BE2C (cell line): ENCODE measurements at regions not wholly inside any gene's neighbourhood (a gene's known extent, or its start where the extent isn't known, plus 50 kb on each side); places are given as distances from the start of the nearest gene placed in this dataset.

Experiments used
- DNase-seq: peaks from one replicate; pipeline ENCODE4 v3.0.0-alpha.2; 2020
- H3K27me3 ChIP-seq: fragments of 250-450 bp; sonication (Bioruptor Pico); 2 replicates; pipeline ENCODE4 v1.5.1; 2020; ENCODE audit warnings: mild to moderate bottlenecking
- H3K36me3 ChIP-seq: fragments of 250-450 bp; sonication (Bioruptor Pico); 2 replicates; pipeline ENCODE4 v1.5.1; 2020; ENCODE audit warnings: mild to moderate bottlenecking
- H3K4me1 ChIP-seq: fragments of 250-450 bp; sonication (Bioruptor Pico); 2 replicates; pipeline ENCODE4 v1.5.1; 2020
- H3K4me3 ChIP-seq: 2 replicates; pipeline ENCODE4 v1.5.1; 2011; ENCODE audit warnings: low read depth, low read length
- H3K9me3 ChIP-seq: fragments of 250-450 bp; sonication (Bioruptor Pico); 2 replicates; pipeline ENCODE4 v1.5.1; 2020
- CTCF ChIP-seq: IDR thresholded peaks from 2 replicates; pipeline ENCODE4 v1.5.1; 2012; ENCODE audit warnings: mild to moderate bottlenecking, low read depth, low read length

DNA sequence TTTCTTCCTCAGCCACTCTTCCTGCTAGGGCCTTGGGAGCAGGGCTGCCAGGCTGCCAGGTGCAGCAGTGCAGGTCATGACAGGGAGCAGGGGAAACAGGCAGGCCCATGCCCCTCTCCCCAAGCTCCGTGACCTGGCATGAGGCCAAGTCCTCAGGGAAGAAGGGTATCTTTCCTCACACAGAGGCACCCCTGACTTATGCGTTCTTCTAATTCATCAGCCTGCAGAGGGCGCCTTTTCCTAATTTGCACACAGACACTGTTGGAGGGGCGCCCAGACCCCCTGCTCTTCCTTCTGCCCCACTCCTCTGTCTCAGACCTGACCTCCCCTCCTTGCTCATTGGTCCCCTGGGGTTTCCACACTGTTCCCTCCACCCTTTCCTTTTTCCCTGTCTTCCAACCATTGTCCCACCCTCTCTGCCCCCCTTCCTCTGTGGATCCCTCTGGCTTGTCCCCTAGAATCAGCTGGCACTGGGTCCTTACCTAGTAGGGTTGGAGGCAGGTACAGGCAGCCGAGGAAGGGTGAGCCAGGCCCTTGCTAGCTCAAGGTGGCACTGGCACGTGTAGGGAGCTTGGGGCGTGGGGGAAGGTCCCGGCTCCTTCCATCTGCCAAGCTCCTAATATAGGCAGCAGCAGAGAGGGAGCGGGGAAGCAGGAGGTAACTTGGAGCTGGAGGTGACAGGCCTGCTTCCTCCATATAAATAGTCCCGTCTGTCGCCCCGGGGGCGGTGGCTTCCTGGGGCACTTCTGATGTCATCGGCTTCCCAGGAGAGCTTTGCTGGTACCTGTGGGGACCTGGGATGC lies 154.9 kb upstream of the MLN start:
- no peaks in the 10 kb centered on the region for H3K27me3 ChIP-seq

DNA sequence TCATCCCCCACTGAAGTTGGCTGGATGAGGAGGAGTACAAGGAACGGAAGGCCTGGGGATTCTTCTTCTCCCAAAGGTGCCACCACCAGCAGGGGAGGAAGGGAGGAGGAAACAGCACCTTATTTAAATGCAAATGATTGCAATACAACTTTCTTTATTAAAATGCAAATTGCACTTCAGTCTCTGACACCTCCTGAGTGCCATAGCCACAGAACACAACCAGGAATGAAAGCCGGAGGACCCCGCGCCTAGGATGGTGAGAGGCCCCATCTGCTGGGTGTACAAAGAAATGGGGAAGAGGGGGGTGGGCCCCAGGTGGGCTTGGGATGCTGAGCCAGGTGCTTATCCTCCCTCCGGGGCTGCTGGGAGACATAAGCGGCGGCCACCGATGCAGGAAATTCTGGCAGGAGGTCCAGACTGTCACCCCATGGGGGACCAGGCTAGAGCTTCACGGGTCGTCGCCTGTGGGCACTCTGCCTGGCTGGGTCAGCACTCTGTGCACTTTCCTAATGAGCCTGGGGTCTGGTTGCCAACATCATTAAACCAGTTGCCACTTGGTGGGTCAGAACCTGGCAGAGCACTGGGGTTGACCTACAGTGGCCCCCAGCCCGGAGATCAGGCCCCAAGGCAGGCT lies 154.2 kb upstream of the MLN start:
- H3K4me1 ChIP-seq, result no peaks in the 10 kb centered on the region
- DNase-seq, result no peak
- no peaks in the 10 kb centered on the region for H3K9me3 ChIP-seq
- no peak for TF ChIP-seq CTCF
- no peak overlapping the region for H3K4me3 ChIP-seq
- no peaks in the 10 kb centered on the region for H3K36me3 ChIP-seq
- H3K27me3 ChIP-seq, result no peaks in the 10 kb centered on the region

More for the DNA sequence above, 154.9 kb upstream of the MLN start:
- H3K4me1 ChIP-seq, result no peaks in the 10 kb centered on the region
- peak; percentile 55 for TF ChIP-seq CTCF
- peak; percentile 58 for DNase-seq
- no peak overlapping the region for H3K4me3 ChIP-seq
- H3K36me3 ChIP-seq, result no peaks in the 10 kb centered on the region
- no peaks in the 10 kb centered on the region for H3K9me3 ChIP-seq

GRCh38 chr6:33957131-33957891 lies 153.5 kb upstream of the MLN start:
- H3K27me3 ChIP-seq, result no peaks in the 10 kb centered on the region

GRCh38 chr6:33956206-33956605 lies 152.4 kb upstream of the MLN start:
- Histone ChIP-seq H3K4me1 (no peaks in the 10 kb centered on the region), H3K36me3 (no peaks in the 10 kb centered on the region), H3K4me3 (no peak overlapping the region), H3K9me3 (no peaks in the 10 kb centered on the region), H3K27me3 (no peaks in the 10 kb centered on the region)
- TF ChIP-seq CTCF, result no peak
- DNase-seq, result no peak

More at GRCh38 chr6:33957131-33957891, 153.5 kb upstream of the MLN start:
- no peaks in the 10 kb centered on the region for H3K9me3 ChIP-seq
- H3K36me3 ChIP-seq, result no peaks in the 10 kb centered on the region
- no peak for TF ChIP-seq CTCF
- no peak overlapping the region for H3K4me3 ChIP-seq
- no peak for DNase-seq
- no peaks in the 10 kb centered on the region for H3K4me1 ChIP-seq

DNA sequence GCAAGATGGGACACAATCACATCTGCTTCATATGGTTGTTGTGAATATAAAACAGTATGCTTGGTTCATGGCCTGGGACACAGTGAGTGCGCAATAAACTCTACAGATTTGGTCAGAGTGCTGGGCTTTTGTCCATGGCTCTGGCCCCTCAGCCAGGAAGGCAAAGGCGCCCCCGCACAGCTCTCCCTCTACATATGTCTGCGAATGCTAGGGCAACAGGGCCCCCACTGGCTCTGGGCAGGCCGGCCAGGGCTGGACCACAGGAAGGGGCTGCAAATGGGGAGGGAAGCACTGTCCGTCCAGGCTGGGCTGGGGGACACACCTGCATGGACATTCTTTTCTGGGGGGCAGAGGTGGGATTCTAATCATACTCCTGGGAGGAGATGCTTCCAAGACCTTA lies 151.8 kb upstream of the MLN start:
- H3K36me3 ChIP-seq, result no peaks in the 10 kb centered on the region
- H3K9me3 ChIP-seq, result no peaks in the 10 kb centered on the region
- no peak for DNase-seq
- no peak for TF ChIP-seq CTCF
- H3K27me3 ChIP-seq, result no peaks in the 10 kb centered on the region
- no peak overlapping the region for H3K4me3 ChIP-seq
- no peaks in the 10 kb centered on the region for H3K4me1 ChIP-seq
